GM20000 (cell line): ENCODE measurements at regions not wholly inside any gene's neighbourhood (a gene's known extent, or its start where the extent isn't known, plus 50 kb on each side); places are given as distances from the start of the nearest gene placed in this dataset.
A peak's percentile ranks its signal among the peaks of the same experiment; 100 is the strongest.

Source experiments
- DNase-seq: peaks from one replicate; pipeline ENCODE4 v3.0.0; 2012; ENCODE audit warnings: low spot score
- TF ChIP-seq, protein P1 (sequence below): IDR thresholded peaks from 2 replicates; pipeline ENCODE4 v1.5.1; 2012; ENCODE audit warnings: mild to moderate bottlenecking, control low read depth; ENCODE audit errors: extremely low read depth, missing control alignments

DNA sequence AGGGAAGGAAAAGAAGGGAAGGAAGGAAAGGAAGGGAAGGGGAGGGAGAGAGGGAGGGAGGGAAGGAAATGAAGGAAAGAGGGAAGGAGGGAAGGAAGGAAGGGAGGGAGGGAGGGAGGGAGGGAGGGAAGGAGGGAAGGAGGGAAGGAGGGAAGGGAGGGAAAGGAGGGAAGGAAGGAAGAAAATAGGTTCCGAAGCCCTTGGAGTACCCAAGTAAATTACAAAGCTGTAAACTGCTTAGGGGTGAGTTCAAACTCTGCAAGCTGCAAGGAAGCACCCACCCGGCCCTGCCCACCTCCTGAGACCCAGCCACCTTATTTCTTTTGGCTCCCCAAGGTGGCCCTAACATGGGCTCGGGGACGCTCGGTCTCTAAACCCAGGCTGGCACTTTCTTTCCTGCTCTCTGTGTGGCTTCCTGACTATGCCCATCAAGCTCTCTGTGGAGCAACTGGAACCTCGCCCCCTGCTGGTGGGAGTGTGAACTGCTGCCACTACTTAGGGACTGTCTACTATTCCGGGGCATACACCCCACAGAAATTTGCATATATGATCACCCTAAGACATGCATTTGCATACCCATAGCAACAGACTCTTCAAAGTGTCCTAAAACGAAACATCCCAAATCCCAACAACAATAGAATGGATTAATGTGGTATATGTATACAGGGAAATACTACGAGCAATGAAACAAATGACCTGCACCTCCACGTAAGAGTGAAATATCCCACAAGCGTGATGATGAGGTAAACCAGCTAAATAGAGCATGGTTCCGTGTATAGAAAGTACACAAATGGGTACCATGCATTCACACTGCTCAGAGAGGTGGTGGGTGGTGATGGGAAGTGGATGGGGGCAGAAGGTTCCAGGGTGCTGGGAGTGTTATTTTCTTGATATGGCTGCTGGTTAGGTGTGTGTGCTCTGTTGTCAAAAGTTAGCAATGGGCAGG lies 151.7 kb upstream of the TBL1X start:
- peak; percentile 24 for DNase-seq
- TF ChIP-seq, protein P1, sequence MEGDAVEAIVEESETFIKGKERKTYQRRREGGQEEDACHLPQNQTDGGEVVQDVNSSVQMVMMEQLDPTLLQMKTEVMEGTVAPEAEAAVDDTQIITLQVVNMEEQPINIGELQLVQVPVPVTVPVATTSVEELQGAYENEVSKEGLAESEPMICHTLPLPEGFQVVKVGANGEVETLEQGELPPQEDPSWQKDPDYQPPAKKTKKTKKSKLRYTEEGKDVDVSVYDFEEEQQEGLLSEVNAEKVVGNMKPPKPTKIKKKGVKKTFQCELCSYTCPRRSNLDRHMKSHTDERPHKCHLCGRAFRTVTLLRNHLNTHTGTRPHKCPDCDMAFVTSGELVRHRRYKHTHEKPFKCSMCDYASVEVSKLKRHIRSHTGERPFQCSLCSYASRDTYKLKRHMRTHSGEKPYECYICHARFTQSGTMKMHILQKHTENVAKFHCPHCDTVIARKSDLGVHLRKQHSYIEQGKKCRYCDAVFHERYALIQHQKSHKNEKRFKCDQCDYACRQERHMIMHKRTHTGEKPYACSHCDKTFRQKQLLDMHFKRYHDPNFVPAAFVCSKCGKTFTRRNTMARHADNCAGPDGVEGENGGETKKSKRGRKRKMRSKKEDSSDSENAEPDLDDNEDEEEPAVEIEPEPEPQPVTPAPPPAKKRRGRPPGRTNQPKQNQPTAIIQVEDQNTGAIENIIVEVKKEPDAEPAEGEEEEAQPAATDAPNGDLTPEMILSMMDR: peak; percentile 19

DNA sequence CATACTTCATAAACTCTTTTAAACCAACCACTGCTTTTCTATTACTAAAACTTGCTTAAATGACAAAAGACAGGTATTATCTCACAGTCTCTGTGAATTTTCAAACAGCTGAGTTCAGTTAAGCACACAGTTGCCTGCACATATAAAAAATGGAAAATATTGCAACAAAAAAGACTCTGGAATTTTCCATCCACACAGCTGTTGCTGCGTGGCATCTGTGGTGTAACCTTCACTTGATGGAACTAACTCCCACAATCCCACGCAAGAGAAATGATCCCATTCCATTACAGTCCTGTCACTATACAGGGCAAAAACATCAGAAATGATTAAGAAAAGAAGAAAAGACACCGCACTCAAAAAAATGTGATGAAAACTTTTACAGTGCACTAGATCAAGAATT lies 149.8 kb upstream of the TBL1X start:
- TF ChIP-seq, protein P1: no peak
- DNase-seq: no peak

DNA sequence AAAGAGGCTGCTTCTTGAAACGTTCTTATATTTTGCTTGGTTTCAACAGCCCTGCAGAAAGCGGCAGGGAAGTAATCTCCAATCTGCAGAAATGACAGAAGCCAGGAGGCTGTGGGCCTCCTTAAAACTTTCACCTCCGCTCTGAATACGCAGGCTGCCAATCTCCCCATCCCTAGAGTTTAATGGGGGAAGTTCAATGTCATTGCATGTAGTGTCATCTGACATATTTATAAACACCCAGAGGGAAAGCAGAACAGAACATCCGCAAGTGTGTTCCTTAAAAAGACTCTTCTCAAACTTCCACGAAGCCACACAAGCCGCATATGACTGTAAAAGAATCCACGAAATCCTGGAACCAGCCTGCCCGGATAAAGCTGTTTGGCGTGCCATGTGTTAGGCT lies 148.8 kb upstream of the TBL1X start:
- TF ChIP-seq, protein P1: no peak
- no peak for DNase-seq

DNA sequence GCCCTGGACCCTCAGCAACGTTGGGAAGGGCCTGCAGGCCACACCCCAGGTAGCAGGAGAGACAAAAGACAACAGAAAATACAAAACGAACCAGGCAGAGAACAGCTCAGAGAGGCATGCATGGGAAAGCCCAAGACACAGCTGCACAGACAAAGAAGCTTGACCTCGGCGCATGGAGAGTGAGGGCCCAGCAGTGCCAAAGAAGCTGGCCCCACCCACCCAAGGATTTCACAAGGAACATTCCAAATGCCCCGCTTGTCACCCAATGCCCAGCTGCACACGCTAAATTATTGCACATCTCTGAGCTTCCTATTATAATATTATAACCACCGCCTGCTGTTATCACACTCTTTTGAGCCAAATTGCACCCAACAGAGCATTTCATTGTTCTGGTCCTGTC lies 147.7 kb upstream of the TBL1X start:
- DNase-seq: no peak
- TF ChIP-seq, protein P1: no peak

DNA sequence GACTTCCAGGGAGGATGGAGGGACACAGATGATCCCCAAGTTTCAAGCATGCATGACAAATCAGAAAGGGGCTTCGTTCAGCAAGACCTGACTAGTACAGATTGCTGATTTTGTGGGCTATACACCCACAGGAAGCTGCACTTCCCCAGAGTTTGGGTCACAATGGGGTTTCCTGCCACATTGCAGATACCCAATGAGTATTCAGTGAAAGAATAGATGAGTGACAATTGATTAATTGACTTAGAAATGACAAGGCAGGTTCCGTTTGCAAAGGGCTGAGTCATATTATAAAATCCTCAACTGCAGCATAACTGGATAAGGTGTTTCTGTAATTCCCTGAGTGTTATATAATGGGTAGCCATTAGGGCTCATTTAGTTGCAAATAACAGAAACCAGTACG lies 146.6 kb upstream of the TBL1X start:
- no peak for DNase-seq
- TF ChIP-seq, protein P1: no peak

DNA sequence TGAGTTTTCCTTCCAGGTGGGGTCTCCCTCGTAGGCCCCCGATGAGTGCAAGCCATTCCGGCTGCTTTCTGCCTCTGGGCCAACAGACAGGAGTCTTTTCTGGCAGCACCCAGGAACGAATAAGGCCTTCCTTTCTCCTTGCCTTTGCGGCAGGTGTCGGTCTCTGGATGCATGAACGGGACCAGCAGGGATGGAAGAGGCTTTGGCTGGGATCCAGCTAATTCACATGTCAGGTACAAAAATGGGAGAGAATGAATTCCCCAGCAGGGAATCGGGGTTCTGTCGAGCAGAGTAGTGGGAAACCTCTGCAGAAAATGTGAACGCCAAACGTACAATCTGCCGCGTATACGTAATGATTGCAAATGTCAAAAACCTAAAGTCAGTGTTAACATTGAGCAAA lies 146.1 kb upstream of the TBL1X start:
- TF ChIP-seq, protein P1: no peak
- no peak for DNase-seq

DNA sequence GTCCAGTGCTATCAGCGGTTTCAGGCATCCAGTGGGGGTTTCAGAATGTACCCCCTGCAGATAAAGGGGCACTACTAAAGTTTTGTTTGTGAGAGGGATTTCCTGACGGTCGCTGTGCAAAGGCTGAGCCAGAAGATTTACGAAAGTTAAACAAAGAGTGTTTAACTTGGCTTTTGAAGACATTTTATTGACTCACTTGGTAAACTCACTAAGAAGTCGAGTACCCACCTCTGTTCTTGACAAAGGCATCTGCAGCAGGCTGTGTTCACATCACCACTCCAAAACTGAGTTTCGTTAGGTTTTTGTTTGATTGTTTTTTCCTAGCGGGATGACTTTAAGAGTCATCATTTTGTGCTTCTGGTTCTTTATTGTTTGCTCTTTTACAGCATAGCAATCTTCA lies 143.9 kb upstream of the TBL1X start:
- TF ChIP-seq, protein P1: no peak
- DNase-seq: no peak
